CD14-positive monocyte (primary cell): ENCODE measurements at regions not wholly inside any gene's neighbourhood (a gene's known extent, or its start where the extent isn't known, plus 50 kb on each side); places are given as distances from the start of the nearest gene placed in this dataset.

Experiments
- DNase-seq, 3 donors: peaks; one replicate each; pipeline ENCODE4 v3.0.0-alpha.2; 2011 to 2022
- H2AFZ ChIP-seq: 2 replicates; pipeline ENCODE4 v1.6.0; 2012; ENCODE audit warnings: mild to moderate bottlenecking, low read depth, low read length, inconsistent platforms; ENCODE audit not compliant: insufficient read depth, poor library complexity, severe bottlenecking
- H3K27ac ChIP-seq, 2 donors: 1 replicate in 1 of 2; 2 replicates in 1 of 2; pipeline ENCODE4 v1.5.1; 2012 to 2013; ENCODE audit warnings: low read length in 2 of 2, control low read depth in 1 of 2, inconsistent platforms in 1 of 2, low read depth in 1 of 2, mild to moderate bottlenecking in 1 of 2
- H3K27me3 ChIP-seq, 2 donors: one replicate each; pipeline versions ENCODE4 v1.6.0 to v1.6.1; 2011 to 2013; ENCODE audit warnings: low read length in 2 of 2; ENCODE audit not compliant: control insufficient read depth in 2 of 2, insufficient read depth in 2 of 2
- H3K36me3 ChIP-seq, 2 donors: replicated peaks in 1 of 2; 1 replicate in 1 of 2; 2 replicates in 1 of 2; pipeline versions ENCODE4 v1.5.1 to v1.6.1; 2012 to 2013; ENCODE audit warnings: low read length in 2 of 2, control low read depth in 1 of 2, inconsistent platforms in 1 of 2, mild to moderate bottlenecking in 1 of 2; ENCODE audit not compliant: insufficient read depth in 2 of 2, control insufficient read depth in 1 of 2
- H3K4me1 ChIP-seq, 2 donors: 1 replicate in 1 of 2; 2 replicates in 1 of 2; pipeline versions ENCODE4 v1.5.1 to v1.6.1; 2012 to 2013; ENCODE audit warnings: low read length in 2 of 2, control low read depth in 1 of 2, inconsistent platforms in 1 of 2, mild to moderate bottlenecking in 1 of 2, moderate library complexity in 1 of 2; ENCODE audit not compliant: insufficient read depth in 2 of 2, control insufficient read depth in 1 of 2
- H3K4me2 ChIP-seq: replicated peaks from 2 replicates; pipeline ENCODE3; 2012; ENCODE audit warnings: low read length, moderate library complexity, mild to moderate bottlenecking; ENCODE audit not compliant: poor library complexity, severe bottlenecking; ENCODE audit errors: extremely low read depth
- H3K4me3 ChIP-seq, 3 experiments: fragments of 200-600 bp in 1 of 3; sonication (generic) in 1 of 3; replicated peaks in 1 of 3; 1 replicate in 2 of 3; 2 replicates in 1 of 3; pipeline ENCODE4 v1.5.1; 2011 to 2013; ENCODE audit warnings: low read length in 3 of 3, mild to moderate bottlenecking in 3 of 3, control low read depth in 2 of 3, low read depth in 2 of 3, inconsistent platforms in 1 of 3, moderate library complexity in 1 of 3
- H3K79me2 ChIP-seq: 2 replicates; pipeline ENCODE4 v1.6.0; 2012; ENCODE audit warnings: mild to moderate bottlenecking, control low read depth, inconsistent platforms, low read length, moderate library complexity; ENCODE audit not compliant: insufficient read depth
- H3K9ac ChIP-seq: 2 replicates; pipeline ENCODE4 v1.6.0; 2017; ENCODE audit warnings: low read length, mild to moderate bottlenecking; ENCODE audit not compliant: insufficient read depth, poor library complexity, severe bottlenecking
- H3K9me3 ChIP-seq, 2 donors: replicated peaks in 1 of 2; 1 replicate in 1 of 2; 2 replicates in 1 of 2; pipeline versions ENCODE4 v1.5.1 to v1.6.1; 2012 to 2013; ENCODE audit warnings: low read length in 2 of 2, control low read depth in 1 of 2; ENCODE audit not compliant: control insufficient read depth in 1 of 2, insufficient read depth in 1 of 2
- H4K20me1 ChIP-seq: 2 replicates; pipeline ENCODE4 v1.6.0; 2012; ENCODE audit warnings: mild to moderate bottlenecking, low read length, control low read depth, moderate library complexity; ENCODE audit not compliant: insufficient read depth
- H3K27ac Mint-ChIP-seq, 7 donors: one replicate each; pipeline ENCODE4 v1.8.0; 2020; ENCODE audit warnings: mild to moderate bottlenecking in 7 of 7, mixed read lengths in 7 of 7, moderate library complexity in 6 of 7, inconsistent platforms in 2 of 7
- H3K27me3 Mint-ChIP-seq, 3 donors: one replicate each; pipeline ENCODE4 v1.8.0; 2021 to 2022; ENCODE audit warnings: low read depth in 3 of 3, mild to moderate bottlenecking in 3 of 3, mixed read lengths in 3 of 3, moderate library complexity in 3 of 3, inconsistent platforms in 1 of 3
- H3K36me3 Mint-ChIP-seq, 2 donors: one replicate each; pipeline ENCODE4 v1.8.0; 2020; ENCODE audit warnings: mixed read lengths in 2 of 2, inconsistent platforms in 1 of 2, mild to moderate bottlenecking in 1 of 2
- H3K4me1 Mint-ChIP-seq: one replicate; pipeline ENCODE4 v1.8.0; 2020; ENCODE audit warnings: mild to moderate bottlenecking, mixed read lengths
- H3K4me3 Mint-ChIP-seq, 2 donors: one replicate each; pipeline ENCODE4 v1.8.0; 2020; ENCODE audit warnings: mild to moderate bottlenecking in 2 of 2, mixed read lengths in 2 of 2, moderate library complexity in 1 of 2
- H3K9me3 Mint-ChIP-seq, 7 donors: one replicate each; pipeline ENCODE4 v1.8.0; 2020 to 2022; ENCODE audit warnings: mixed read lengths in 7 of 7, mild to moderate bottlenecking in 6 of 7, moderate library complexity in 6 of 7, inconsistent platforms in 2 of 7
- WGBS: methylation state at CpG from one replicate; pipeline ENCODE4 v1.1.5; 2013; ENCODE audit warnings: missing lambda C conversion rate; ENCODE audit not compliant: insufficient coverage; 5-methylcytosine and 5-hydroxymethylcytosine counted together
- intact Hi-C, 2 donors: fragments of 100-400 bp; cut with micrococcal nuclease; formaldehyde crosslinking; loops; one replicate each; pipeline versions ENCODE4 v1.15.0 to v1.15.1; 2023
- TF ChIP-seq, protein P1 (sequence below): fragments of 200-600 bp; IDR thresholded peaks from one replicate; pipeline ENCODE4 v1.8.0; 2022; ENCODE audit warnings: antibody characterized with exemption, mild to moderate bottlenecking

DNA sequence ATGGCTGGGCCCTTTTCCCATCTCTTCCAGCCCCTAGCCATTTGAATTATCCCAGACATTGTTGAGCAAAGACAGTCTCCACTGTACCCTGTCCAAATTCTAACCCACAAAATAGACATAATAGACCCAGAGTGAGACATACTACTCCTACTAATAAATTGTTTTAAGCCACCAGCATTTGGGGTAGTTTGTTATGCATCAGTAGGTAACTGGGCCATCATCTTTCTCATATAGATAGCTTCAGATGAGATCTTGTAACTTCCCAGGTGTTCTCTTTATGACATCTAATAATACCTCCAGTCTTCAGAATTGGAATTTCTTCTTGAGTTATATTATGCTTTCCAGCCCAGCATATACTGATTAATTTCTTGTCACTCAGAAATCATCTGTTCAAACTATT lies 117.2 kb upstream of the OTUD4 start:
- no peak overlapping the region for H2AFZ ChIP-seq
- Mint-ChIP-seq H3K27me3 (no peaks in the 10 kb centered on the region), H3K27ac (no peak overlapping the region), H3K36me3 (no peaks in the 10 kb centered on the region), H3K4me3 (no peak overlapping the region), H3K4me1 (no peaks in the 10 kb centered on the region), H3K9me3 (peaks cover 0 to 4% (median 2%) of the 10 kb centered on the region in 7 donors)
- intact Hi-C loops = no loop called here
- DNase-seq = no peak
- no peaks in the 10 kb centered on the region for H3K9me3 ChIP-seq
- no peak overlapping the region for H3K9ac ChIP-seq
- no peaks in the 10 kb centered on the region for H3K27me3 ChIP-seq
- no peak overlapping the region for H3K4me3 ChIP-seq
- H3K4me2 ChIP-seq = no peak overlapping the region
- H3K79me2 ChIP-seq = no peaks in the 10 kb centered on the region
- H3K27ac ChIP-seq = no peak overlapping the region
- TF ChIP-seq, protein P1, sequence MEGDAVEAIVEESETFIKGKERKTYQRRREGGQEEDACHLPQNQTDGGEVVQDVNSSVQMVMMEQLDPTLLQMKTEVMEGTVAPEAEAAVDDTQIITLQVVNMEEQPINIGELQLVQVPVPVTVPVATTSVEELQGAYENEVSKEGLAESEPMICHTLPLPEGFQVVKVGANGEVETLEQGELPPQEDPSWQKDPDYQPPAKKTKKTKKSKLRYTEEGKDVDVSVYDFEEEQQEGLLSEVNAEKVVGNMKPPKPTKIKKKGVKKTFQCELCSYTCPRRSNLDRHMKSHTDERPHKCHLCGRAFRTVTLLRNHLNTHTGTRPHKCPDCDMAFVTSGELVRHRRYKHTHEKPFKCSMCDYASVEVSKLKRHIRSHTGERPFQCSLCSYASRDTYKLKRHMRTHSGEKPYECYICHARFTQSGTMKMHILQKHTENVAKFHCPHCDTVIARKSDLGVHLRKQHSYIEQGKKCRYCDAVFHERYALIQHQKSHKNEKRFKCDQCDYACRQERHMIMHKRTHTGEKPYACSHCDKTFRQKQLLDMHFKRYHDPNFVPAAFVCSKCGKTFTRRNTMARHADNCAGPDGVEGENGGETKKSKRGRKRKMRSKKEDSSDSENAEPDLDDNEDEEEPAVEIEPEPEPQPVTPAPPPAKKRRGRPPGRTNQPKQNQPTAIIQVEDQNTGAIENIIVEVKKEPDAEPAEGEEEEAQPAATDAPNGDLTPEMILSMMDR = no peak
- H3K36me3 ChIP-seq = no peaks in the 10 kb centered on the region
- H4K20me1 ChIP-seq = no peaks in the 10 kb centered on the region
- no peaks in the 10 kb centered on the region for H3K4me1 ChIP-seq

DNA sequence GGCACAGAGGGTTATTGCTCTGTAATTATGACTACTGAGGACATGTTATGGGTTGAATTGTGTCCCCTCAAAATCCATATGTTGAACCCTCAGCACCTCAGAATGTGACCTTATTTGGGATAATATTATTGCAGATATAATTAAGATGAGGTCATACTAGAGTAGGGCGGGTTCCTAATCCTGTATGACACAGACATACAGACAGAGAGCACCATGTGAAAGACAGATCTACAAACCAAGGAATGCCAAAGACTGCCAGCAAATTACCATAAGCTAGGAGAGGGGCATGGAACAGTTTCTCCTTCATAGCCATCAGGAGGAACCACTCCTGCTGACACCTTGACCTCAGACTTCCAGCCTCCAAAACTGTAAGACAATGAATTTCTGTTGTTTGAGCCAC lies 115.2 kb upstream of the OTUD4 start:
- WGBS = no CpG with 5 or more reads among the region's 1 CpG
- H3K4me2 ChIP-seq = no peak overlapping the region
- no peak overlapping the region for H3K27ac ChIP-seq
- H3K4me3 ChIP-seq = no peak overlapping the region
- no peaks in the 10 kb centered on the region for H3K9me3 ChIP-seq
- TF ChIP-seq, protein P1 = no peak
- intact Hi-C loops = no loop called here
- H3K79me2 ChIP-seq = no peaks in the 10 kb centered on the region
- Mint-ChIP-seq H3K27me3 (no peaks in the 10 kb centered on the region), H3K4me1 (no peaks in the 10 kb centered on the region), H3K9me3 (peaks cover 0 to 6% (median 3%) of the 10 kb centered on the region in 7 donors), H3K4me3 (no peak overlapping the region), H3K27ac (no peak overlapping the region), H3K36me3 (no peaks in the 10 kb centered on the region)
- no peaks in the 10 kb centered on the region for H4K20me1 ChIP-seq
- no peak overlapping the region for H2AFZ ChIP-seq
- DNase-seq = no peak
- H3K4me1 ChIP-seq = no peaks in the 10 kb centered on the region
- H3K36me3 ChIP-seq = no peaks in the 10 kb centered on the region
- no peaks in the 10 kb centered on the region for H3K27me3 ChIP-seq
- H3K9ac ChIP-seq = no peak overlapping the region
